ENCODE measurements at regions not wholly inside any gene's neighbourhood (a gene's known extent, or its start where the extent isn't known, plus 50 kb on each side); places are given as distances from the start of the nearest gene placed in this dataset.

DNA sequence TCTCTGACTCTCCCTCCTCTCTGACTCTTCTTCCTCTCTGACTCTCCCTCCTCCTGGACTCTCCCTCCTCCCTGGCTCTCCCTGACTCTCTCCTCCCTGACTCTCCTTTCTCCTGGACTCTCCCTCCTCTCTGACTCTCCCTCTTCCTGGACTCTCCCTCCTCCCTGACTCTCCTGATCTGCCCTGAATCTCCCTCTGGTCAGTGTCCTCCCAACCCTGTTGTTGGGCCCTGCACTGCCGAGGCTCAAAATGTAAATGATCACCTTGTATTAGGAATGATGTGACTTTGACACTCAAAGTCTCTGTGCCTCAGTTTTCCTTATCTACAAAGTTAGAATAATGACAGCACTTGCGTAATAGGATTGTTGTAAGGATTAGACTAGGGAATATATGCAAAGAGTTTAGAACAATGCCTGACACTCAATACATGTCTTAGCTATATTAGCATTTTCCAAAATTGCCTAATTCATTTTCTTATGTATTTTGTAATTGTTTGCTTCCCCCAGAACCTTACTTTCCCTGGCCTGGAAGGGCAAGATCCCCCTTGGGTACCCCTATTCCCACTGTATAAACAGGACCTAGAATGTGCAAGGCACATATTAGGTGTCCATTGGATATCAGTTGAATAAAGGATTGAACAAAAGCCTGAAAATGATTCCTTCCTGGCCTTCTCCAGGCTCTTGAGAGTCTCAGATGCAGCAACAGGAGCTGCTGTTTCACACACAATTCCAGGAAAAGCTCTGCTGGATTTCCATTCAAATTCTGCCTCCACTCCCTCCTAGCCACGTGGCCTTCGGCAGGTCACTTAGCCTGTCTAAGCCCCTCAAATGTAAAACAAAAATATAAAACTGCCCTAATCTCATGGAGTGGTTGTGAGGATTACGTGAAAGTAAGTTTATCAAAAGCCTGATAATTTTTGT, 170.1 kb downstream of the INHBB start:
- DNase-seq (ENCODE audit: low read depth in 1 of 2, low spot score in 2 of 2) (no peak), FAIRE-seq (no peak)
- no peak overlapping the region for H3K14ac ChIP-seq (ENCODE audit: insufficient read length)
- no peak overlapping the region for H2BK15ac ChIP-seq (ENCODE audit: low read length)
- no peak overlapping the region for H4K5ac ChIP-seq (ENCODE audit: insufficient read length, low read depth, low read length)
- H3K27me3 ChIP-seq (replicated peaks in 1 of 4; ENCODE audit: control insufficient read depth in 3 of 4, extremely low read depth in 1 of 4, insufficient read depth in 3 of 4, low read length in 3 of 4), result peaks cover 0 to 19% (median 5%) of the 10 kb centered on the region in 4 experiments; a peak in 4 of 7 replicates
- ChIA-PET CTCF (ENCODE audit: partially characterized antibody) (interaction anchor here (1.0 to 6.5 kb wide), 8 partner anchors 7 to 103 kb away, joined by 3 to 91 read pairs (median 6); no protein-coding TSS in a partner anchor), POLR2A (ENCODE audit: partially characterized antibody) (no interaction called here)
- no peak overlapping the region for H2BK5ac ChIP-seq (ENCODE audit: low read depth, low read length)
- no peak overlapping the region for H2BK120ac ChIP-seq (replicated peaks; ENCODE audit: low read depth, low read length)
- H4K91ac ChIP-seq (replicated peaks; ENCODE audit: insufficient read length, low read length), result no peak overlapping the region
- H3K79me1 ChIP-seq (ENCODE audit: low read depth, low read length), result no peaks in the 10 kb centered on the region; the same call in 1 of the 2 replicates
- no peak overlapping the region for H3K27ac ChIP-seq (ENCODE audit: low read depth, low read length)
- no peak overlapping the region for H3K9ac ChIP-seq (replicated peaks in 1 of 4; ENCODE audit: extremely low read depth in 1 of 4, low read depth in 3 of 4, low read length in 3 of 4)
- H3K23ac ChIP-seq (ENCODE audit: insufficient read length), result no peak overlapping the region
- H4K8ac ChIP-seq (ENCODE audit: extremely low read depth, insufficient read depth, low read length), result no peak overlapping the region
- no peak overlapping the region for H2AFZ ChIP-seq (ENCODE audit: low read length)
- H4K20me1 ChIP-seq (replicated peaks in 1 of 2; ENCODE audit: control insufficient read depth in 1 of 2, insufficient read depth in 2 of 2, low read length in 2 of 2), result no peaks in the 10 kb centered on the region
- H3K4me1 ChIP-seq (replicated peaks in 1 of 4; ENCODE audit: control insufficient read depth in 3 of 4, insufficient read depth in 4 of 4, low read length in 3 of 4), result peaks cover 0 to 4% (median 1%) of the 10 kb centered on the region in 4 experiments; a peak in 2 of 7 replicates
- no peak overlapping the region for H3K4me3 ChIP-seq (ENCODE audit: extremely low read depth in 1 of 4, insufficient read depth in 2 of 4, low read depth in 3 of 4, low read length in 4 of 4)
- H3K18ac ChIP-seq (ENCODE audit: extremely low read depth, low read length), result no peak overlapping the region
- 82% methylated on average over 5 of the region's 5 CpGs; no CpG with 5 or more reads in 1 of the 2 experiments for WGBS, 2 experiments (ENCODE audit: extremely low coverage in 1 of 2, insufficient coverage in 1 of 2, insufficient read length in 1 of 2, insufficient replicate concordance in 2 of 2, low coverage in 1 of 2, low lambda C conversion rate in 2 of 2, missing lambda C conversion rate in 1 of 2)
- no peak overlapping the region for H3K56ac ChIP-seq (replicated peaks; ENCODE audit: insufficient read length, low read depth, low read length)
- H3K4ac ChIP-seq (replicated peaks; ENCODE audit: insufficient read length, low read depth, low read length), result no peak overlapping the region
- no peaks in the 10 kb centered on the region for H3K36me3 ChIP-seq (ENCODE audit: control insufficient read depth in 2 of 4, insufficient read depth in 4 of 4, low read length in 3 of 4)
- H3K23me2 ChIP-seq (ENCODE audit: low read depth, low read length), result no peaks in the 10 kb centered on the region; the same call in 1 of the 2 replicates
- no peak overlapping the region for H2BK12ac ChIP-seq (ENCODE audit: low read depth, low read length)
- H3K9me3 ChIP-seq (ENCODE audit: insufficient read depth in 2 of 2, low read depth in 1 of 2, low read length in 1 of 2), result no peaks in the 10 kb centered on the region
- H3K79me2 ChIP-seq (ENCODE audit: control insufficient read depth in 1 of 2, insufficient read depth in 2 of 2, low read length in 2 of 2), result no peaks in the 10 kb centered on the region
- H3K4me2 ChIP-seq (ENCODE audit: insufficient read depth in 1 of 2, low read depth in 2 of 2, low read length in 2 of 2), result no peak overlapping the region
- no peak overlapping the region for H2BK20ac ChIP-seq (ENCODE audit: low read length)
- no peak overlapping the region for H2AK5ac ChIP-seq (ENCODE audit: low read depth, low read length)
- TF ChIP-seq BCL11A (IDR thresholded peaks at IDR 0.05; ENCODE audit: low read depth in 2 of 2, low read length in 2 of 2), result no peak
